ENCODE measurements at regions not wholly inside any gene's neighbourhood (a gene's known extent, or its start where the extent isn't known, plus 50 kb on each side); places are given as distances from the start of the nearest gene placed in this dataset.

- Histone ChIP-seq H3K36me3 (no peaks in the 10 kb centered on the region), H3K27ac (no peak overlapping the region), H3K9me3 (no peaks in the 10 kb centered on the region), H3K4me1 (peaks cover 3 to 26% (median 16%) of the 10 kb centered on the region in 9 donors), H3K4me3 (no peak overlapping the region), H3K27me3 (peaks cover 0 to 27% (median 0%) of the 10 kb centered on the region in 7 donors)
- intact Hi-C loops (cut with DNase I): loop anchor here in 1 of 10 donors (10.0 kb wide), 1 partner anchor 91 kb away; no protein-coding TSS in a partner anchor
- TF ChIP-seq CTCF (IDR thresholded peaks at IDR 0.05): no peak
- DNase-seq: no peak
- WGBS, 2 donors: 43 to 52% methylated on average over 3 of the region's 3 CpGs
- no peak for ATAC-seq
Measured at GRCh38 chr10:44295644-44296241, 89.2 kb downstream of the CXCL12 start.

GRCh38 chr10:44294726-44295412 lies 90.0 kb downstream of the CXCL12 start:
- no peak overlapping the region for H3K4me3 ChIP-seq
- peaks cover 0 to 27% (median 0%) of the 10 kb centered on the region in 7 donors for H3K27me3 ChIP-seq
- ATAC-seq: no peak
- H3K36me3 ChIP-seq: no peaks in the 10 kb centered on the region
- H3K9me3 ChIP-seq: no peaks in the 10 kb centered on the region
- intact Hi-C loops (cut with DNase I): loop anchor here in 1 of 10 donors (10.0 kb wide), 1 partner anchor 90 kb away; no protein-coding TSS in a partner anchor
- TF ChIP-seq CTCF (IDR thresholded peaks at IDR 0.05): no peak
- peaks cover 3 to 24% (median 15%) of the 10 kb centered on the region in 9 donors for H3K4me1 ChIP-seq
- 98 to 99% methylated on average over 9 of the region's 9 CpGs for WGBS, 2 donors
- peak overlapping the region in 9 of 10 donors; percentile 74 to 95 (median 89) for H3K27ac ChIP-seq
- DNase-seq: no peak

GRCh38 chr10:44293842-44294241 lies 91.1 kb downstream of the CXCL12 start:
- Histone ChIP-seq H3K4me3 (peak overlapping the region in 7 of 10 donors; percentile 1 to 43 (median 30)), H3K36me3 (no peaks in the 10 kb centered on the region), H3K27ac (peak overlapping the region; percentile 74 to 95 (median 87)), H3K9me3 (no peaks in the 10 kb centered on the region), H3K4me1 (peaks cover 3 to 24% (median 15%) of the 10 kb centered on the region in 9 donors), H3K27me3 (peaks cover 0 to 27% (median 0%) of the 10 kb centered on the region in 7 donors)
- no peak for TF ChIP-seq CTCF (IDR thresholded peaks at IDR 0.05)
- ATAC-seq (peak; percentile 90 to 97 (median 95)), DNase-seq (peak in 1 of 2 donors; percentile 88)
- intact Hi-C loops (cut with DNase I): loop anchor here in 1 of 10 donors (10.0 kb wide), 1 partner anchor 89 kb away; no protein-coding TSS in a partner anchor
- 39 to 55% methylated on average over 7 of the region's 7 CpGs for WGBS, 2 donors

- peaks cover 3 to 24% (median 15%) of the 10 kb centered on the region in 9 donors for H3K4me1 ChIP-seq
- WGBS, 2 donors: 33 to 35% methylated on average over 26 of the region's 26 CpGs
- H3K36me3 ChIP-seq: no peaks in the 10 kb centered on the region
- no peak for TF ChIP-seq CTCF (IDR thresholded peaks at IDR 0.05)
- peaks cover 0 to 27% (median 0%) of the 10 kb centered on the region in 7 donors for H3K27me3 ChIP-seq
- H3K9me3 ChIP-seq: no peaks in the 10 kb centered on the region
- peak overlapping the region in 8 of 10 donors; percentile 0 to 43 (median 28) for H3K4me3 ChIP-seq
- DNase-seq (no peak), ATAC-seq (peak; percentile 26 to 72 (median 61))
- intact Hi-C loops (cut with DNase I): loop anchor here in 1 of 10 donors (10.0 kb wide), 1 partner anchor 89 kb away; no protein-coding TSS in a partner anchor
- peak overlapping the region; percentile 74 to 95 (median 87) for H3K27ac ChIP-seq
Measured at GRCh38 chr10:44293306-44293778, 91.6 kb downstream of the CXCL12 start.

Data from heart right ventricle (tissue), 16 donors.